LNCAP (cell line): ENCODE measurements at regions not wholly inside any gene's neighbourhood (a gene's known extent, or its start where the extent isn't known, plus 50 kb on each side); places are given as distances from the start of the nearest gene placed in this dataset.

Experiments
- CTCF ChIP-seq: fragments of 450-650 bp; IDR thresholded peaks from 2 replicates; pipeline ENCODE4 v1.5.1; 2017; ENCODE audit warnings: mild to moderate bottlenecking

GRCh38 chr11:45435706-45436105 is 149.6 kb upstream of the SYT13 start:
- no peak for TF ChIP-seq CTCF

- no peak for TF ChIP-seq CTCF
Observed at GRCh38 chr11:45432910-45433309, 146.8 kb upstream of the SYT13 start.

GRCh38 chr11:45432100-45432499 is 146.0 kb upstream of the SYT13 start:
- no peak for TF ChIP-seq CTCF

- TF ChIP-seq CTCF, result no peak
Observed at GRCh38 chr11:45431046-45432018, 145.2 kb upstream of the SYT13 start.

- no peak for TF ChIP-seq CTCF
Observed at GRCh38 chr11:45430361-45430760, 144.2 kb upstream of the SYT13 start.

GRCh38 chr11:45429719-45430118 is 143.6 kb upstream of the SYT13 start:
- no peak for TF ChIP-seq CTCF

- no peak for TF ChIP-seq CTCF
Observed at GRCh38 chr11:45428541-45429230, 142.5 kb upstream of the SYT13 start.
